ENCODE measurements at regions not wholly inside any gene's neighbourhood (a gene's known extent, or its start where the extent isn't known, plus 50 kb on each side); places are given as distances from the start of the nearest gene placed in this dataset.

- TF ChIP-seq, protein P1, sequence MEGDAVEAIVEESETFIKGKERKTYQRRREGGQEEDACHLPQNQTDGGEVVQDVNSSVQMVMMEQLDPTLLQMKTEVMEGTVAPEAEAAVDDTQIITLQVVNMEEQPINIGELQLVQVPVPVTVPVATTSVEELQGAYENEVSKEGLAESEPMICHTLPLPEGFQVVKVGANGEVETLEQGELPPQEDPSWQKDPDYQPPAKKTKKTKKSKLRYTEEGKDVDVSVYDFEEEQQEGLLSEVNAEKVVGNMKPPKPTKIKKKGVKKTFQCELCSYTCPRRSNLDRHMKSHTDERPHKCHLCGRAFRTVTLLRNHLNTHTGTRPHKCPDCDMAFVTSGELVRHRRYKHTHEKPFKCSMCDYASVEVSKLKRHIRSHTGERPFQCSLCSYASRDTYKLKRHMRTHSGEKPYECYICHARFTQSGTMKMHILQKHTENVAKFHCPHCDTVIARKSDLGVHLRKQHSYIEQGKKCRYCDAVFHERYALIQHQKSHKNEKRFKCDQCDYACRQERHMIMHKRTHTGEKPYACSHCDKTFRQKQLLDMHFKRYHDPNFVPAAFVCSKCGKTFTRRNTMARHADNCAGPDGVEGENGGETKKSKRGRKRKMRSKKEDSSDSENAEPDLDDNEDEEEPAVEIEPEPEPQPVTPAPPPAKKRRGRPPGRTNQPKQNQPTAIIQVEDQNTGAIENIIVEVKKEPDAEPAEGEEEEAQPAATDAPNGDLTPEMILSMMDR (IDR thresholded peaks at IDR 0.05 in 8 of 11, conservative IDR thresholded peaks at IDR 0.05 in 3 of 11), result no peak
- TF ChIP-seq POLR2AphosphoS5 (IDR thresholded peaks at IDR 0.05) (no peak), POLR2A (IDR thresholded peaks at IDR 0.05) (no peak)
- Histone ChIP-seq H3K9me3 (peaks cover 0 to 32% (median 21%) of the 10 kb centered on the region in 8 donors), H3K36me3 (no peaks in the 10 kb centered on the region), H3K27me3 (replicated peaks in 1 of 7) (no peaks in the 10 kb centered on the region), H3K4me1 (no peaks in the 10 kb centered on the region), H3K27ac (no peak overlapping the region), H3K4me3 (no peak overlapping the region)
- 30 to 41% (median 35%) methylated on average over 3 of the region's 3 CpGs for WGBS, 5 donors
- intact Hi-C loops (cut with DNase I; ENCODE audit: low total_unique reads), result no loop called here
- no peak for DNase-seq
These were observed 1155.2 kb upstream of the CNTN5 start for GRCh38 chr11:97865424-97866012.

DNA sequence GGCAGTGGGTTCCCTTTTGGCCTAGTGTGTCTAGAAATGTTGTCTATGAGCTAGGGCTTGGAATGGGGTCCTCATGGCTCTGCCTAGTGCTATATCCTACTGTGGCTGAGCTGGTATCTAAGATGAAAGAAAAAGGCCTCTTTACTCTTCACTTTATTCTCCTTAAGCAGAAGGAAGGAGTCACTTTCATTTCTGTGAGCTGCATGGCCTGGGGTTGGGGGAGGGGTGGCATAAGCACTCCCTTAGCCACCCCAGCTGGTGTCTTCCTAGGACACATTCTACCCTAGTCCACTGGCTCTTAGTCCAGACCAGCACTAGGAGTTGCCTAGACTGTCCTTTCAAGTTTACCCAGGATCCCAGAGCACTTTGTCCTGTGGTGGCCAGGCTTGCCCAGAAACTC lies 1148.9 kb upstream of the CNTN5 start:
- no peak overlapping the region for H3K4me3 ChIP-seq
- intact Hi-C loops (cut with DNase I; ENCODE audit: low total_unique reads), result no loop called here
- DNase-seq, result no peak
- H3K9me3 ChIP-seq, result peaks cover 0 to 47% (median 35%) of the 10 kb centered on the region in 8 donors
- no peak for TF ChIP-seq POLR2A (IDR thresholded peaks at IDR 0.05)
- TF ChIP-seq, protein P1 (IDR thresholded peaks at IDR 0.05 in 8 of 11, conservative IDR thresholded peaks at IDR 0.05 in 3 of 11), result no peak
- no peak for TF ChIP-seq POLR2AphosphoS5 (IDR thresholded peaks at IDR 0.05)
- H3K36me3 ChIP-seq, result no peaks in the 10 kb centered on the region
- H3K27me3 ChIP-seq (replicated peaks in 1 of 7), result no peaks in the 10 kb centered on the region
- no peak overlapping the region for H3K27ac ChIP-seq
- no peaks in the 10 kb centered on the region for H3K4me1 ChIP-seq

GRCh38 chr11:97880209-97880608 lies 1140.5 kb upstream of the CNTN5 start:
- H3K4me3 ChIP-seq, result no peak overlapping the region
- no peaks in the 10 kb centered on the region for H3K27me3 ChIP-seq (replicated peaks in 1 of 7)
- no peak overlapping the region for H3K27ac ChIP-seq
- intact Hi-C loops (cut with DNase I; ENCODE audit: low total_unique reads), result no loop called here
- TF ChIP-seq POLR2AphosphoS5 (IDR thresholded peaks at IDR 0.05), result no peak
- TF ChIP-seq, protein P1 (IDR thresholded peaks at IDR 0.05 in 8 of 11, conservative IDR thresholded peaks at IDR 0.05 in 3 of 11), result no peak
- TF ChIP-seq POLR2A (IDR thresholded peaks at IDR 0.05), result no peak
- H3K9me3 ChIP-seq, result peaks cover 0 to 20% (median 7%) of the 10 kb centered on the region in 8 donors
- H3K4me1 ChIP-seq, result no peaks in the 10 kb centered on the region
- H3K36me3 ChIP-seq, result no peaks in the 10 kb centered on the region
- no peak for DNase-seq

DNA sequence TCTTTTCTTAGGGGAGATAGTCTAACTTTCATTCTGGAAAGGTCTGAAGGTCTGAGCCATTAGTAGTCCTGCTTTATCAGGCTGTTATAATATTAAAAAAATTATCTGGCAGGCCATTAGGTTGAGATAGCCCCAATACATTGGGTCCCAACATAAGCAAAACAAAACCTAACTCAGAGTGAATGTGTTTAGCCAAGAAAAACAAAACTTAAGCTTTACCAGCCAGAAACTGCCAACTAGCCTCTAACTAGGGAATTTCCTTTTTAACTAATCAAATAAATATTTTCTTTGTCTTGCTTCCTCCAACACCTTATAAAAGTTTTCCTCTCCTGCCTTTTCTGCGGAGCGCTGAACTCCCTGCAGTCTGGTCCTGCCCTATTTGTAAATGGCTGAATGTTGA lies 1137.7 kb upstream of the CNTN5 start:
- no peak overlapping the region for H3K4me3 ChIP-seq
- H3K27me3 ChIP-seq (replicated peaks in 1 of 7), result no peaks in the 10 kb centered on the region
- no peak for DNase-seq
- 87 to 97% (median 90%) methylated on average over 2 of the region's 2 CpGs for WGBS, 5 donors
- TF ChIP-seq, protein P1 (IDR thresholded peaks at IDR 0.05 in 8 of 11, conservative IDR thresholded peaks at IDR 0.05 in 3 of 11), result no peak
- TF ChIP-seq POLR2AphosphoS5 (IDR thresholded peaks at IDR 0.05) (no peak), POLR2A (IDR thresholded peaks at IDR 0.05) (no peak)
- intact Hi-C loops (cut with DNase I; ENCODE audit: low total_unique reads), result no loop called here
- H3K9me3 ChIP-seq, result peaks cover 0 to 19% (median 5%) of the 10 kb centered on the region in 8 donors
- no peaks in the 10 kb centered on the region for H3K4me1 ChIP-seq
- H3K36me3 ChIP-seq, result no peaks in the 10 kb centered on the region
- H3K27ac ChIP-seq, result no peak overlapping the region
